ENCODE measurements at regions not wholly inside any gene's neighbourhood (a gene's known extent, or its start where the extent isn't known, plus 50 kb on each side); places are given as distances from the start of the nearest gene placed in this dataset.

GRCh38 chr1:47646676-47647075, 208.8 kb downstream of the FOXD2 start:
- TF ChIP-seq CTCF (IDR thresholded peaks at IDR 0.05), result no peak
- TF ChIP-seq POLR2A (IDR thresholded peaks at IDR 0.05), result no peak

Measured in Peyer's patch (tissue), 4 donors.